WERI-Rb-1 (cell line): ENCODE measurements at regions not wholly inside any gene's neighbourhood (a gene's known extent, or its start where the extent isn't known, plus 50 kb on each side); places are given as distances from the start of the nearest gene placed in this dataset.
"Not testable (repeated sequence)": the region's sequence is repeated elsewhere in the genome, so short reads cannot be mapped to it uniquely, and the experiment has no call there.

Source experiments
- DNase-seq: peaks from one replicate; pipeline ENCODE4 v3.0.0-alpha.2; 2020
- H3K27ac ChIP-seq: fragments of 250-450 bp; sonication (Bioruptor Pico); 2 replicates; pipeline ENCODE4 v1.5.1; 2020; ENCODE audit warnings: mild to moderate bottlenecking, moderate library complexity
- H3K27me3 ChIP-seq: fragments of 250-450 bp; sonication (Bioruptor Pico); 2 replicates; pipeline ENCODE4 v1.5.1; 2021; ENCODE audit warnings: mild to moderate bottlenecking, low read depth, moderate library complexity; ENCODE audit not compliant: insufficient read depth, severe bottlenecking
- H3K36me3 ChIP-seq: fragments of 250-450 bp; sonication (Bioruptor Pico); 2 replicates; pipeline ENCODE4 v1.5.1; 2020; ENCODE audit warnings: mild to moderate bottlenecking, moderate library complexity
- H3K4me3 ChIP-seq: 2 replicates; pipeline ENCODE4 v1.5.1; 2011; ENCODE audit warnings: low read depth, mild to moderate bottlenecking, control low read depth, low read length
- H3K9me3 ChIP-seq: fragments of 250-450 bp; sonication (Bioruptor Pico); 2 replicates; pipeline ENCODE4 v1.5.1; 2021; ENCODE audit warnings: mild to moderate bottlenecking, moderate library complexity; ENCODE audit not compliant: severe bottlenecking
- CTCF ChIP-seq: IDR thresholded peaks from 2 replicates; pipeline ENCODE4 v1.5.1; 2011; ENCODE audit warnings: low read depth, mild to moderate bottlenecking, control low read depth, inconsistent platforms, low read length

DNA sequence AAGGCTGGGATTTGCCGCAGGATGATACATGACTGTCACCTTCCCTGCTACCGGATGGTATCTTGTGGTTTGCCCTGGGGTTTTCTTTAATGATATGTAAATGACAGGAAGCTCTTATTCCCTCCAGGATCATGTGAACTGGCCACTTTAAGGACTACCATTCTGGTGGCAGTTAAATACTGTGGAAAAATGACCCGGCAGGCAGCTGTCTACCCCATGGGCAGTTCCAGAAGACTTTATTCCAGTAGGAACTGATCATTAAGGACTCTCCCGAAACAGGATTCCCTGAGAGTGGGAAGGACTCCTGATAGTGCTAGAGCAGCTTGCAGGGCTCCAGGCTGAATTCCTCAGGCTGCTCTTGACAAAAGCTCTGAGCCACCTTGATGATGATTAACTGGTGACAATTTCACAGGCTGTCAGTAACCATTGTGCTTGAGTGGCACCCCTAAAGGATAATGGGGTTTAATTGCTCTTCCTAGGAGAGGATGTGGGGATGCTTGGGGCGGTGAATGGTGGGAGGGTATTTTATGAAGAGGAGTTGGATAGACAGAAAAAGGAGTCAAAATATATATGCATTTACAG, 212.0 kb downstream of the CPS1 start:
- peaks cover 7% of the 10 kb centered on the region for H3K9me3 ChIP-seq
- no peak overlapping the region for H3K4me3 ChIP-seq
- DNase-seq: no peak
- H3K27ac ChIP-seq: no peak overlapping the region
- no peaks in the 10 kb centered on the region for H3K36me3 ChIP-seq
- no peaks in the 10 kb centered on the region for H3K27me3 ChIP-seq
- TF ChIP-seq CTCF: no peak

DNA sequence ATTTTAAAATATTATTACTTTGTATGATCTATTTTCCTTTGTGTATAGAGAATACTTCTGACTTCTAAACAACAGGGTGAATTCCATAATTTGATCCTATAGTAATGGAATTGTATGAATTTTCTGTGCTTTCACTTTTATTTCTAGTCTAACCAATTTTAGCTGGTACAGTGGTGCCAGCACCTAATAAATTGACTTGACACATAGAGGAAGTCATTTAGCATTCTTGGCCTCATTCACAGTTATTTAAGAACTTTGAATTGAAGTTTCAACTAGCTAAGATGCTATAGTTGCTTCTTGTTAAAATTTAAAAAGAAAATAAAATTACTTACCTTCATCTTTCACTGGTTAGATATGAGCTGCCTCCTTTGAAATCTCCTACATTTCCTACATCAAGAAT, 220.4 kb downstream of the CPS1 start:
- DNase-seq: no peak
- H3K36me3 ChIP-seq: no peaks in the 10 kb centered on the region
- no peak overlapping the region for H3K27ac ChIP-seq
- no peak for TF ChIP-seq CTCF
- no peak overlapping the region for H3K4me3 ChIP-seq
- H3K9me3 ChIP-seq: peaks cover 7% of the 10 kb centered on the region
- no peaks in the 10 kb centered on the region for H3K27me3 ChIP-seq

DNA sequence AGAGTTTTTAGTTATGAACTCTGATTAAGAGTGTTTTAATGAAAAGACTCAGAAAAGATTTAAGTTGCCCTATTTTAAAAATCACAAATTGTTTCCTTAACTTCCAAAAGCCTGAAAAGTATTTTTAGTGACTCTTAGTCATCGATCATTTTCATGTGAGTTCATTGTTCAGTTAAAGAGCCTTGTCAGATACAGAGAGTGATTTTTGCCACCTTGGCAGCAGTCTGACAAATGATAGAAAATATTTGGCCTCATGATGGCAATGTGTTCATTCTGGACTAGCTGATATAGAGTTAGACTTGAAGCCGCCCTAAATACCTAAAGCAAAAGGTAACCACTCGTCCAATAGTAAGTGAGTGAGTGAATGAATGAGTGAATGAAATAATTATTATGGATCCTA, 225.8 kb downstream of the CPS1 start:
- Histone ChIP-seq H3K36me3 (no peaks in the 10 kb centered on the region), H3K27ac (no peak overlapping the region), H3K4me3 (no peak overlapping the region), H3K9me3 (no peaks in the 10 kb centered on the region), H3K27me3 (no peaks in the 10 kb centered on the region)
- DNase-seq: no peak
- no peak for TF ChIP-seq CTCF

DNA sequence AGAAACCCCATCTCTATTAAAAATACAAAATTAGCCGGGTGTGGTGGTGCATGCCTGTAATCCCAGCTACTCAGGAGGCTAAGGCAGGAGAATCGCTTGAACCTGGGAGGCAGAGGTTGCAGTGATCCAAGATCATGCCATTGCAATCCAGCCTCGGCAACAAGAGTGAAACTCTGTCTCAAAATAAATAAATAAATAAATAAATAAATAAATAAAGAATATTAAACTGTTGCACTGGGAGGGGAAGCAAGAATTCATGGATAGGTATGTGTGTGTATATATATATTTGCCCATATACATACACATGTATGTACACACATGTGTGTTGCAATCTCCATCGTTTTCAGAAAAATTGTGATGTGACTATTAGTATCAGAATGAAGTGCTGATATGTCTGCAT, 231.4 kb downstream of the CPS1 start:
- not testable (repeated sequence) for H3K4me3 ChIP-seq, DNase-seq, H3K27ac ChIP-seq, H3K36me3 ChIP-seq, H3K9me3 ChIP-seq, H3K27me3 ChIP-seq

- H3K36me3 ChIP-seq: no peaks in the 10 kb centered on the region
- TF ChIP-seq CTCF: no peak
- no peak overlapping the region for H3K4me3 ChIP-seq
- no peaks in the 10 kb centered on the region for H3K27me3 ChIP-seq
- H3K9me3 ChIP-seq: peaks cover 3% of the 10 kb centered on the region
- no peak overlapping the region for H3K27ac ChIP-seq
- no peak for DNase-seq
Observed at GRCh38 chr2:210792000-210792399, 235.6 kb downstream of the CPS1 start.

- no peak for DNase-seq
- no peak for TF ChIP-seq CTCF
- H3K27ac ChIP-seq: no peak overlapping the region
Observed at GRCh38 chr2:210795506-210795905, 239.1 kb downstream of the CPS1 start.

More at GRCh38 chr2:210795506-210795905, 239.1 kb downstream of the CPS1 start:
- Histone ChIP-seq H3K36me3 (no peaks in the 10 kb centered on the region), H3K9me3 (peaks cover 3% of the 10 kb centered on the region), H3K27me3 (no peaks in the 10 kb centered on the region), H3K4me3 (no peak overlapping the region)
